C4-2B (cell line): ENCODE measurements at regions not wholly inside any gene's neighbourhood (a gene's known extent, or its start where the extent isn't known, plus 50 kb on each side); places are given as distances from the start of the nearest gene placed in this dataset.

Experiments
- CTCF ChIP-seq: fragments of 450-650 bp; conservative IDR thresholded peaks from 2 replicates; pipeline ENCODE4 v1.5.1; 2017; ENCODE audit warnings: mild to moderate bottlenecking
- ZFX ChIP-seq: fragments of 450-650 bp; IDR thresholded peaks from 2 replicates; pipeline ENCODE4 v1.6.1; 2017

GRCh38 chr20:17882065-17882833 is 86.3 kb downstream of the SNX5 start:
- TF ChIP-seq CTCF (no peak), ZFX (no peak)
